HG03354 (cell line): ENCODE measurements at regions not wholly inside any gene's neighbourhood (a gene's known extent, or its start where the extent isn't known, plus 50 kb on each side); places are given as distances from the start of the nearest gene placed in this dataset.
A peak's percentile ranks its signal among the peaks of the same experiment; 100 is the strongest.

Source experiments
- ATAC-seq: cut with Tn5 transposase; IDR thresholded peaks from one replicate; pipeline ENCODE4 v1.9.1; 2021; ENCODE audit warnings: mild to moderate bottlenecking; ENCODE audit not compliant: unreplicated experiment, poor library complexity, severe bottlenecking

- ATAC-seq = no peak
Measured at GRCh38 chr4:138560448-138560847, 318.3 kb upstream of the SLC7A11 start.

- ATAC-seq = no peak
Measured at GRCh38 chr4:138558886-138559285, 316.7 kb upstream of the SLC7A11 start.

GRCh38 chr4:138555584-138555983 is 313.4 kb upstream of the SLC7A11 start:
- ATAC-seq = peak; percentile 95

- peak; percentile 8 for ATAC-seq
Measured at GRCh38 chr4:138555108-138555507, 313.0 kb upstream of the SLC7A11 start.

- no peak for ATAC-seq
Measured at GRCh38 chr4:138553001-138553845, 311.1 kb upstream of the SLC7A11 start.

GRCh38 chr4:138542191-138542776 is 300.1 kb upstream of the SLC7A11 start:
- no peak for ATAC-seq

- no peak for ATAC-seq
Measured at GRCh38 chr4:138540056-138540800, 298.1 kb upstream of the SLC7A11 start.

GRCh38 chr4:138538743-138539142 is 296.6 kb upstream of the SLC7A11 start:
- no peak for ATAC-seq

GRCh38 chr4:138537731-138538490 is 295.8 kb upstream of the SLC7A11 start:
- no peak for ATAC-seq

GRCh38 chr4:138535316-138535715 is 293.2 kb upstream of the SLC7A11 start:
- ATAC-seq = no peak

- ATAC-seq = peak; percentile 80
Measured at GRCh38 chr4:138522366-138522765, 280.2 kb upstream of the SLC7A11 start.

GRCh38 chr4:138521809-138522208 is 279.7 kb upstream of the SLC7A11 start:
- ATAC-seq = no peak

- no peak for ATAC-seq
Measured at GRCh38 chr4:138519436-138519835, 277.3 kb upstream of the SLC7A11 start.

GRCh38 chr4:138513535-138513934 is 271.4 kb upstream of the SLC7A11 start:
- ATAC-seq = no peak

- ATAC-seq = no peak
Measured at GRCh38 chr4:138512756-138513155, 270.6 kb upstream of the SLC7A11 start.

- ATAC-seq = no peak
Measured at GRCh38 chr4:138510053-138510452, 267.9 kb upstream of the SLC7A11 start.

- ATAC-seq = no peak
Measured at GRCh38 chr4:138509346-138509745, 267.2 kb upstream of the SLC7A11 start.

- no peak for ATAC-seq
Measured at GRCh38 chr4:138507522-138507921, 265.4 kb upstream of the SLC7A11 start.

GRCh38 chr4:138501614-138502013 is 259.5 kb upstream of the SLC7A11 start:
- ATAC-seq = no peak

GRCh38 chr4:138500869-138501268 is 258.7 kb upstream of the SLC7A11 start:
- ATAC-seq = no peak
